Brain microvascular endothelial cell (primary cell): ENCODE measurements at regions not wholly inside any gene's neighbourhood (a gene's known extent, or its start where the extent isn't known, plus 50 kb on each side); places are given as distances from the start of the nearest gene placed in this dataset.

Experiments
- DNase-seq: peaks from one replicate; pipeline ENCODE4 v3.0.0-alpha.2; 2020
- H3K27ac ChIP-seq: fragments of 250-450 bp; sonication (Bioruptor Pico); 2 replicates; pipeline ENCODE4 v1.5.1; 2020; ENCODE audit warnings: mild to moderate bottlenecking, moderate library complexity
- H3K27me3 ChIP-seq: fragments of 250-450 bp; sonication (Bioruptor Pico); replicated peaks from 2 replicates; pipeline ENCODE4 v1.5.1; 2020; ENCODE audit warnings: mild to moderate bottlenecking
- H3K36me3 ChIP-seq: fragments of 250-450 bp; sonication (Bioruptor Pico); replicated peaks from 2 replicates; pipeline ENCODE4 v1.5.1; 2020; ENCODE audit warnings: mild to moderate bottlenecking
- H3K4me3 ChIP-seq: 2 replicates; pipeline ENCODE4 v1.5.1; 2011; ENCODE audit warnings: low read depth, mild to moderate bottlenecking, control low read depth, low read length, moderate library complexity
- in situ Hi-C: cut with HindIII; loops from 2 replicates; pipeline ENCODE4 v1.10.0; 2017; ENCODE audit warnings: low sequenced_read_pairs, low pct_ligation_motif_present
- TF ChIP-seq, protein P1 (sequence below): IDR thresholded peaks from 2 replicates; pipeline ENCODE4 v1.5.1; 2011; ENCODE audit warnings: low read depth, mild to moderate bottlenecking, moderate library complexity, low read length, control low read depth, inconsistent platforms; ENCODE audit errors: missing control alignments

DNA sequence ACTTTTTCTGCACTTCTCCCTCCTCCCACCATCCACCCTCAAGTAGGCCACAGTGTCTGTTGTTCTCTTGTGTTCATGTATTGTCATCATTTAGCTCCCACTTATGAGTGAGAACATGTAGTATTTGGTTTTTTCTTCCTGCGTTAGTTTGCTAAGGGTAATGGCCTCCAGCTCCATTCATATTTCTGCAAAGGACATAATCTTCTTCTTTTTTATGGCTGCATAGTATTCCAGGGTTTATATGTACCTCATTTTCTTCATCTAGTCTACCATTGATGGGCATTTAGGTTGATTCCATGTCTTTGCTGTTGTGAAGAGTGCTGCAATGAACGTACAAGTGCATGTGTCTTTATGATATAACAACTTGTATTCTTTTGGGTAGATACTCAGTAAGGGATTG, 230.4 kb downstream of the ARL4A start:
- in situ Hi-C loops: no loop called here
- H3K27me3 ChIP-seq: no peaks in the 10 kb centered on the region
- TF ChIP-seq, protein P1, sequence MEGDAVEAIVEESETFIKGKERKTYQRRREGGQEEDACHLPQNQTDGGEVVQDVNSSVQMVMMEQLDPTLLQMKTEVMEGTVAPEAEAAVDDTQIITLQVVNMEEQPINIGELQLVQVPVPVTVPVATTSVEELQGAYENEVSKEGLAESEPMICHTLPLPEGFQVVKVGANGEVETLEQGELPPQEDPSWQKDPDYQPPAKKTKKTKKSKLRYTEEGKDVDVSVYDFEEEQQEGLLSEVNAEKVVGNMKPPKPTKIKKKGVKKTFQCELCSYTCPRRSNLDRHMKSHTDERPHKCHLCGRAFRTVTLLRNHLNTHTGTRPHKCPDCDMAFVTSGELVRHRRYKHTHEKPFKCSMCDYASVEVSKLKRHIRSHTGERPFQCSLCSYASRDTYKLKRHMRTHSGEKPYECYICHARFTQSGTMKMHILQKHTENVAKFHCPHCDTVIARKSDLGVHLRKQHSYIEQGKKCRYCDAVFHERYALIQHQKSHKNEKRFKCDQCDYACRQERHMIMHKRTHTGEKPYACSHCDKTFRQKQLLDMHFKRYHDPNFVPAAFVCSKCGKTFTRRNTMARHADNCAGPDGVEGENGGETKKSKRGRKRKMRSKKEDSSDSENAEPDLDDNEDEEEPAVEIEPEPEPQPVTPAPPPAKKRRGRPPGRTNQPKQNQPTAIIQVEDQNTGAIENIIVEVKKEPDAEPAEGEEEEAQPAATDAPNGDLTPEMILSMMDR: no peak
- no peaks in the 10 kb centered on the region for H3K36me3 ChIP-seq
- DNase-seq: no peak
- H3K27ac ChIP-seq: no peak overlapping the region
- no peak overlapping the region for H3K4me3 ChIP-seq

DNA sequence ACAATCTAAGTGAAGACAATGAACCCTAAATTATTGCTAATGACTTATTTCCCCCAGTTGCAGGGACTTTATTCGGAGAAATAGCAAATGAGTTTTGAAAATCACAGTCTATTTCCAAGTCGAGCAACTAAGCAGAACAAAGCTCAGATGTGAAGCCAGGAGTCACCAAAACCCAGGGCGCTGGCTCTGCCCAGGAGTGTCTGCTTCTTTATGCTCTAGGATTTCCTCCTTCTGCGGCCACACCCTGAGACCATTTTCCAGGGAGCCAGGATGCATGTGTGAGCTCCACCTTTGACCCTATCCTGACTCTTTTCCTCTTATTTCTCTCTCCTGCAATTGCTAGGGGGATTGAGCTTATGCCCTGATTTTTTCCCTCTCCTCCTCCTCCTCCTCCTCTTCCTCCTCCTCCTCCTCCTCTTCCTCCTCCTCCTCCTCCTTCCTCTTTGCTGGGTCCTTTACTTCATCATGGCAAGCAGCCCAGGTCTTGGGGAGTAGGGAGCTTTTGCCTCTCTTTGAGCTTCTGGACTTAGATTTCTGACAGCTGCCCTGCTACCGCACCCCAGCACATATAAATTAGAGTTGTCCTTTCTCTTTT, 234.4 kb downstream of the ARL4A start:
- H3K4me3 ChIP-seq: no peak overlapping the region
- H3K27ac ChIP-seq: no peak overlapping the region
- H3K36me3 ChIP-seq: no peaks in the 10 kb centered on the region
- no peaks in the 10 kb centered on the region for H3K27me3 ChIP-seq
- TF ChIP-seq, protein P1: no peak
- in situ Hi-C loops: no loop called here
- no peak for DNase-seq

GRCh38 chr7:12923971-12924370, 236.5 kb downstream of the ARL4A start:
- no peak for DNase-seq
- TF ChIP-seq, protein P1: no peak
- Histone ChIP-seq H3K36me3 (no peaks in the 10 kb centered on the region), H3K27ac (no peak overlapping the region), H3K27me3 (no peaks in the 10 kb centered on the region), H3K4me3 (no peak overlapping the region)
- in situ Hi-C loops: no loop called here

- Histone ChIP-seq H3K4me3 (no peak overlapping the region), H3K27ac (no peak overlapping the region), H3K27me3 (no peaks in the 10 kb centered on the region), H3K36me3 (no peaks in the 10 kb centered on the region)
- TF ChIP-seq, protein P1: no peak
- DNase-seq: no peak
- in situ Hi-C loops: no loop called here
Measured at GRCh38 chr7:12926206-12926605, 238.8 kb downstream of the ARL4A start.

GRCh38 chr7:12927635-12928434, 240.4 kb downstream of the ARL4A start:
- no peak for DNase-seq
- no peak overlapping the region for H3K27ac ChIP-seq
- in situ Hi-C loops: no loop called here
- H3K36me3 ChIP-seq: no peaks in the 10 kb centered on the region
- TF ChIP-seq, protein P1: no peak
- no peak overlapping the region for H3K4me3 ChIP-seq
- no peaks in the 10 kb centered on the region for H3K27me3 ChIP-seq
